Endodermal cell (in vitro differentiated cells): ENCODE measurements at regions not wholly inside any gene's neighbourhood (a gene's known extent, or its start where the extent isn't known, plus 50 kb on each side); places are given as distances from the start of the nearest gene placed in this dataset.

Experiments
- DNase-seq: peaks from one replicate; pipeline ENCODE4 v3.0.0-alpha.2; 2017
- H3K27ac ChIP-seq: 2 replicates; pipeline ENCODE4 v1.5.1; 2013; ENCODE audit warnings: mild to moderate bottlenecking, low read depth, low read length, moderate library complexity
- H3K27me3 ChIP-seq: 2 replicates; pipeline ENCODE4 v1.6.1; 2013; ENCODE audit warnings: mild to moderate bottlenecking, low read length, moderate library complexity; ENCODE audit not compliant: insufficient read depth, control insufficient read depth, poor library complexity, severe bottlenecking
- H3K36me3 ChIP-seq: 2 replicates; pipeline ENCODE4 v1.7.0; 2013; ENCODE audit warnings: mild to moderate bottlenecking, low read length, moderate library complexity; ENCODE audit not compliant: control insufficient read depth, insufficient read depth
- H3K4me1 ChIP-seq: one replicate; pipeline ENCODE4 v1.7.0; 2013; ENCODE audit warnings: low read length; ENCODE audit not compliant: control insufficient read depth, insufficient read depth
- H3K4me3 ChIP-seq: 2 replicates; pipeline ENCODE4 v1.5.1; 2013; ENCODE audit warnings: mild to moderate bottlenecking, low read length, moderate library complexity
- H3K9ac ChIP-seq: 2 replicates; pipeline ENCODE4 v1.6.1; 2013; ENCODE audit warnings: mild to moderate bottlenecking, low read length, moderate library complexity; ENCODE audit not compliant: poor library complexity, severe bottlenecking; ENCODE audit errors: extremely low read depth
- H3K9me3 ChIP-seq: 2 replicates; pipeline ENCODE4 v1.6.1; 2013; ENCODE audit warnings: mild to moderate bottlenecking, low read length, moderate library complexity; ENCODE audit not compliant: control insufficient read depth
- H3K27ac Mint-ChIP-seq: 2 replicates; pipeline ENCODE4 v1.8.0; 2020; ENCODE audit warnings: mixed read lengths
- H3K27me3 Mint-ChIP-seq: 2 replicates; pipeline ENCODE4 v1.8.0; 2021; ENCODE audit warnings: mild to moderate bottlenecking, mixed read lengths; ENCODE audit not compliant: insufficient read depth
- H3K36me3 Mint-ChIP-seq: 2 replicates; pipeline ENCODE4 v1.8.0; 2020; ENCODE audit warnings: low read depth, mixed read lengths
- H3K4me1 Mint-ChIP-seq: 2 replicates; pipeline ENCODE4 v1.8.0; 2020; ENCODE audit warnings: mixed read lengths
- H3K4me3 Mint-ChIP-seq: 2 replicates; pipeline ENCODE4 v1.8.0; 2020; ENCODE audit warnings: mild to moderate bottlenecking, moderate library complexity, mixed read lengths
- H3K9me3 Mint-ChIP-seq: 2 replicates; pipeline ENCODE4 v1.8.0; 2020; ENCODE audit warnings: mild to moderate bottlenecking, mixed read lengths
- CTCF ChIP-seq: fragments of 200-600 bp; sonication (generic); conservative IDR thresholded peaks from 2 replicates; pipeline ENCODE4 v1.5.0; 2021; ENCODE audit warnings: antibody characterized with exemption, mild to moderate bottlenecking
- WGBS, 2 experiments: methylation state at CpG; one replicate each; pipeline versions ENCODE4 v1.1.5 to v1.1.7; 2013; ENCODE audit warnings: missing lambda C conversion rate in 2 of 2, mixed read lengths in 1 of 2; ENCODE audit not compliant: insufficient coverage in 1 of 2, insufficient read length in 1 of 2; 5-methylcytosine and 5-hydroxymethylcytosine counted together

- Mint-ChIP-seq H3K36me3 (no peaks in the 10 kb centered on the region), H3K27ac (no peak overlapping the region), H3K9me3 (no peaks in the 10 kb centered on the region), H3K4me1 (no peaks in the 10 kb centered on the region), H3K27me3 (no peaks in the 10 kb centered on the region), H3K4me3 (no peak overlapping the region)
- Histone ChIP-seq H3K27ac (no peak overlapping the region), H3K4me1 (no peaks in the 10 kb centered on the region), H3K4me3 (no peak overlapping the region), H3K9ac (no peak overlapping the region), H3K27me3 (no peaks in the 10 kb centered on the region), H3K9me3 (no peaks in the 10 kb centered on the region), H3K36me3 (no peaks in the 10 kb centered on the region)
- no peak for DNase-seq
- no peak for TF ChIP-seq CTCF
These were observed 2050.1 kb upstream of the PRR20A start for GRCh38 chr13:55090612-55091011.

GRCh38 chr13:55091172-55091571, 2049.5 kb upstream of the PRR20A start:
- H3K4me1 Mint-ChIP-seq, result no peaks in the 10 kb centered on the region
- H3K4me3 Mint-ChIP-seq, result no peak overlapping the region
- Histone ChIP-seq H3K36me3 (no peaks in the 10 kb centered on the region), H3K27ac (no peak overlapping the region), H3K4me3 (no peak overlapping the region), H3K4me1 (no peaks in the 10 kb centered on the region), H3K27me3 (no peaks in the 10 kb centered on the region), H3K9me3 (no peaks in the 10 kb centered on the region), H3K9ac (no peak overlapping the region)
- H3K36me3 Mint-ChIP-seq, result no peaks in the 10 kb centered on the region
- H3K9me3 Mint-ChIP-seq, result no peaks in the 10 kb centered on the region
- WGBS, 2 experiments, result 95% methylated on average over 1 of the region's 1 CpG; no CpG with 5 or more reads in 1 of the 2 experiments
- no peaks in the 10 kb centered on the region for H3K27me3 Mint-ChIP-seq
- TF ChIP-seq CTCF, result no peak
- no peak for DNase-seq
- no peak overlapping the region for H3K27ac Mint-ChIP-seq

GRCh38 chr13:55106509-55106908, 2034.2 kb upstream of the PRR20A start:
- H3K36me3 Mint-ChIP-seq, result no peaks in the 10 kb centered on the region
- no peak for DNase-seq

More at GRCh38 chr13:55106509-55106908, 2034.2 kb upstream of the PRR20A start:
- no peak for TF ChIP-seq CTCF
- Histone ChIP-seq H3K9ac (no peak overlapping the region), H3K9me3 (no peaks in the 10 kb centered on the region), H3K27me3 (no peaks in the 10 kb centered on the region), H3K4me1 (no peaks in the 10 kb centered on the region), H3K4me3 (no peak overlapping the region), H3K36me3 (no peaks in the 10 kb centered on the region), H3K27ac (no peak overlapping the region)
- H3K9me3 Mint-ChIP-seq, result no peaks in the 10 kb centered on the region
- H3K4me3 Mint-ChIP-seq, result no peak overlapping the region
- WGBS, 2 experiments, result 88 to 100% methylated on average over 1 of the region's 1 CpG
- no peaks in the 10 kb centered on the region for H3K4me1 Mint-ChIP-seq
- H3K27ac Mint-ChIP-seq, result no peak overlapping the region
- H3K27me3 Mint-ChIP-seq, result no peaks in the 10 kb centered on the region
